ENCODE measurements at regions not wholly inside any gene's neighbourhood (a gene's known extent, or its start where the extent isn't known, plus 50 kb on each side); places are given as distances from the start of the nearest gene placed in this dataset.
"Not testable (repeated sequence)": the region's sequence is repeated elsewhere in the genome, so short reads cannot be mapped to it uniquely, and the experiment has no call there.

- H3K27me3 ChIP-seq (replicated peaks; ENCODE audit: insufficient read depth): no peaks in the 10 kb centered on the region
- no peak for DNase-seq (ENCODE audit: low spot score)
- no peak overlapping the region for H3K27ac ChIP-seq
- H3K36me3 ChIP-seq: no peaks in the 10 kb centered on the region
- TF ChIP-seq, protein P1, sequence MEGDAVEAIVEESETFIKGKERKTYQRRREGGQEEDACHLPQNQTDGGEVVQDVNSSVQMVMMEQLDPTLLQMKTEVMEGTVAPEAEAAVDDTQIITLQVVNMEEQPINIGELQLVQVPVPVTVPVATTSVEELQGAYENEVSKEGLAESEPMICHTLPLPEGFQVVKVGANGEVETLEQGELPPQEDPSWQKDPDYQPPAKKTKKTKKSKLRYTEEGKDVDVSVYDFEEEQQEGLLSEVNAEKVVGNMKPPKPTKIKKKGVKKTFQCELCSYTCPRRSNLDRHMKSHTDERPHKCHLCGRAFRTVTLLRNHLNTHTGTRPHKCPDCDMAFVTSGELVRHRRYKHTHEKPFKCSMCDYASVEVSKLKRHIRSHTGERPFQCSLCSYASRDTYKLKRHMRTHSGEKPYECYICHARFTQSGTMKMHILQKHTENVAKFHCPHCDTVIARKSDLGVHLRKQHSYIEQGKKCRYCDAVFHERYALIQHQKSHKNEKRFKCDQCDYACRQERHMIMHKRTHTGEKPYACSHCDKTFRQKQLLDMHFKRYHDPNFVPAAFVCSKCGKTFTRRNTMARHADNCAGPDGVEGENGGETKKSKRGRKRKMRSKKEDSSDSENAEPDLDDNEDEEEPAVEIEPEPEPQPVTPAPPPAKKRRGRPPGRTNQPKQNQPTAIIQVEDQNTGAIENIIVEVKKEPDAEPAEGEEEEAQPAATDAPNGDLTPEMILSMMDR (IDR thresholded peaks at IDR 0.05): no peak
- no peaks in the 10 kb centered on the region for H3K9me3 ChIP-seq
- no peak for ATAC-seq (ENCODE audit: insufficient number of reproducible peaks, low FRiP score, low read depth)
- H3K4me1 ChIP-seq (ENCODE audit: control insufficient read depth in 1 of 2, low read depth in 2 of 2): no peaks in the 10 kb centered on the region
- H3K4me3 ChIP-seq: no peak overlapping the region
Measured at GRCh38 chr17:45643591-45643990, 140.5 kb upstream of the CRHR1 start.

- not testable (repeated sequence) for H3K4me1 ChIP-seq (ENCODE audit: control insufficient read depth in 1 of 2, low read depth in 2 of 2); ATAC-seq (ENCODE audit: insufficient number of reproducible peaks, low FRiP score, low read depth); DNase-seq (ENCODE audit: low spot score); H3K27ac ChIP-seq; H3K4me3 ChIP-seq; H3K9me3 ChIP-seq; H3K36me3 ChIP-seq; H3K27me3 ChIP-seq (replicated peaks; ENCODE audit: insufficient read depth)
Measured at GRCh38 chr17:45644637-45645036, 139.5 kb upstream of the CRHR1 start.

GRCh38 chr17:45645330-45645729 lies 138.8 kb upstream of the CRHR1 start:
- ATAC-seq (ENCODE audit: insufficient number of reproducible peaks, low FRiP score, low read depth) (no peak), DNase-seq (ENCODE audit: low spot score) (no peak)
- H3K27ac ChIP-seq: no peak overlapping the region
- no peak overlapping the region for H3K4me3 ChIP-seq
- no peaks in the 10 kb centered on the region for H3K4me1 ChIP-seq (ENCODE audit: control insufficient read depth in 1 of 2, low read depth in 2 of 2)
- no peaks in the 10 kb centered on the region for H3K36me3 ChIP-seq
- TF ChIP-seq, protein P1 (IDR thresholded peaks at IDR 0.05): no peak
- H3K27me3 ChIP-seq (replicated peaks; ENCODE audit: insufficient read depth): no peaks in the 10 kb centered on the region
- H3K9me3 ChIP-seq: no peaks in the 10 kb centered on the region

GRCh38 chr17:45646288-45646988 lies 137.7 kb upstream of the CRHR1 start:
- ATAC-seq (ENCODE audit: insufficient number of reproducible peaks, low FRiP score, low read depth): no peak
- H3K27ac ChIP-seq: no peak overlapping the region
- H3K4me1 ChIP-seq (ENCODE audit: control insufficient read depth in 1 of 2, low read depth in 2 of 2): no peaks in the 10 kb centered on the region
- TF ChIP-seq, protein P1 (IDR thresholded peaks at IDR 0.05): no peak
- H3K27me3 ChIP-seq (replicated peaks; ENCODE audit: insufficient read depth): no peaks in the 10 kb centered on the region
- no peak for DNase-seq (ENCODE audit: low spot score)
- H3K4me3 ChIP-seq: no peak overlapping the region
- no peaks in the 10 kb centered on the region for H3K9me3 ChIP-seq
- H3K36me3 ChIP-seq: no peaks in the 10 kb centered on the region

GRCh38 chr17:45648642-45649041 lies 135.5 kb upstream of the CRHR1 start:
- DNase-seq (ENCODE audit: low spot score) (no peak), ATAC-seq (ENCODE audit: insufficient number of reproducible peaks, low FRiP score, low read depth) (no peak)
- no peak overlapping the region for H3K27ac ChIP-seq
- H3K4me1 ChIP-seq (ENCODE audit: control insufficient read depth in 1 of 2, low read depth in 2 of 2): no peaks in the 10 kb centered on the region
- no peaks in the 10 kb centered on the region for H3K36me3 ChIP-seq
- H3K9me3 ChIP-seq: no peaks in the 10 kb centered on the region
- no peak overlapping the region for H3K4me3 ChIP-seq
- H3K27me3 ChIP-seq (replicated peaks; ENCODE audit: insufficient read depth): no peaks in the 10 kb centered on the region
- TF ChIP-seq, protein P1 (IDR thresholded peaks at IDR 0.05): no peak

- no peak for ATAC-seq (ENCODE audit: insufficient number of reproducible peaks, low FRiP score, low read depth)
- no peaks in the 10 kb centered on the region for H3K9me3 ChIP-seq
- DNase-seq (ENCODE audit: low spot score): no peak
Measured at GRCh38 chr17:45649796-45650195, 134.3 kb upstream of the CRHR1 start.

More at GRCh38 chr17:45649796-45650195, 134.3 kb upstream of the CRHR1 start:
- Histone ChIP-seq H3K4me3 (no peak overlapping the region), H3K27me3 (replicated peaks; ENCODE audit: insufficient read depth) (no peaks in the 10 kb centered on the region), H3K27ac (no peak overlapping the region), H3K36me3 (no peaks in the 10 kb centered on the region), H3K4me1 (ENCODE audit: control insufficient read depth in 1 of 2, low read depth in 2 of 2) (no peaks in the 10 kb centered on the region)
- TF ChIP-seq, protein P1 (IDR thresholded peaks at IDR 0.05): no peak
